HepG2 (cell line): ENCODE measurements at regions not wholly inside any gene's neighbourhood (a gene's known extent, or its start where the extent isn't known, plus 50 kb on each side); places are given as distances from the start of the nearest gene placed in this dataset.

Experiments
- ATAC-seq: fragments of 200-7000 bp; cut with Tn5 transposase; 3 replicates; pipeline ENCODE4 v1.9.1; 2020; ENCODE audit warnings: mild to moderate bottlenecking, moderate library complexity
- BruUV-seq: library from RNA; stranded (reverse); fragments of 400-500 nt; replicated peaks from 2 replicates; lab custom pipeline; 2021; lab: Mats Ljungman, UMichigan
- CTCF ChIA-PET: fragments of 300-600 bp; formaldehyde crosslinking; extraction: SDS; loops from one replicate; lab custom pipeline; 2021; ENCODE audit warnings: low total read pairs, inconsistent platforms, low intra/inter-chr PET ratio; lab: Yijun Ruan, JAX
- POLR2A ChIA-PET: fragments of 350-600 bp; sonication (Branson Sonifier 250); formaldehyde crosslinking; loops from one replicate; lab custom pipeline; 2020; ENCODE audit warnings: antibody characterized with exemption, inconsistent platforms; lab: Yijun Ruan, JAX
- DNase-seq: peaks from one replicate; pipeline ENCODE4 v3.0.0-alpha.2; 2015; ENCODE audit warnings: low spot score
- FAIRE-seq: peaks from 3 replicates; lab custom pipeline; 2011; peaks lifted over from hg19 to GRCh38; lab: Jason Lieb, UNC
- H2AFZ ChIP-seq: one replicate; pipeline ENCODE4 v1.6.1; 2011; ENCODE audit warnings: low read length, inconsistent platforms
- H3K27ac ChIP-seq: fragments of 300-600 bp; 3 replicates; pipeline ENCODE4 v1.8.0; 2011; ENCODE audit warnings: mixed run types, mild to moderate bottlenecking, mixed read lengths, low read length, inconsistent platforms; ENCODE audit not compliant: insufficient read depth; ENCODE audit errors: extremely low read length
- H3K27me3 ChIP-seq, 2 experiments: fragments of 200-600 bp in 1 of 2; 2 replicates in 1 of 2; 3 replicates in 1 of 2; pipeline versions ENCODE4 v1.6.0 to v1.8.0; 2011; ENCODE audit warnings: low read length in 2 of 2, mild to moderate bottlenecking in 2 of 2, moderate library complexity in 2 of 2, inconsistent platforms in 1 of 2; ENCODE audit not compliant: insufficient read depth in 2 of 2, control insufficient read depth in 1 of 2
- H3K36me3 ChIP-seq, 2 experiments: fragments of 200-600 bp in 1 of 2; replicated peaks in 1 of 2; 2 replicates in 1 of 2; 3 replicates in 1 of 2; pipeline versions ENCODE4 v1.5.1 to v1.8.0; 2011; ENCODE audit warnings: low read length in 2 of 2, inconsistent platforms in 1 of 2; ENCODE audit not compliant: insufficient read depth in 2 of 2, control insufficient read depth in 1 of 2
- H3K4me1 ChIP-seq: 2 replicates; pipeline ENCODE4 v1.5.1; 2012; ENCODE audit warnings: low read length, inconsistent platforms; ENCODE audit not compliant: insufficient read depth
- H3K4me2 ChIP-seq: 2 replicates; pipeline ENCODE4 v1.6.0; 2011; ENCODE audit warnings: low read depth, low read length, inconsistent platforms
- H3K4me3 ChIP-seq, 3 experiments: fragments of 200-600 bp in 1 of 3; sonication (generic), shearing (Covaris generic) in 1 of 3; replicated peaks in 1 of 3; 2 replicates each; pipeline ENCODE4 v1.5.1; 2011 to 2016; ENCODE audit warnings: low read length in 3 of 3, inconsistent platforms in 2 of 3, low read depth in 2 of 3, mild to moderate bottlenecking in 2 of 3, control low read depth in 1 of 3, mixed read lengths in 1 of 3; ENCODE audit not compliant: insufficient read depth in 1 of 3
- H3K79me2 ChIP-seq: one replicate; pipeline ENCODE4 v1.6.1; 2011; ENCODE audit warnings: low read length, inconsistent platforms; ENCODE audit not compliant: insufficient read depth
- H3K9ac ChIP-seq: 2 replicates; pipeline ENCODE4 v1.6.0; 2011; ENCODE audit warnings: mild to moderate bottlenecking, low read depth, low read length, inconsistent platforms; ENCODE audit not compliant: insufficient read depth
- H3K9me3 ChIP-seq: 2 replicates; pipeline ENCODE4 v1.5.1; 2012; ENCODE audit warnings: mild to moderate bottlenecking, low read length
- H4K20me1 ChIP-seq: 2 replicates; pipeline ENCODE4 v1.6.0; 2011; ENCODE audit warnings: inconsistent platforms, mild to moderate bottlenecking, low read length, moderate library complexity; ENCODE audit not compliant: insufficient read depth
- NR2F6 ChIP-seq, 2 experiments: IDR thresholded peaks; 2 replicates each; pipeline ENCODE4 v1.6.1; 2016; ENCODE audit warnings: antibody characterized with exemption in 1 of 2, mild to moderate bottlenecking in 1 of 2
- TBX2 ChIP-seq: sonication (generic); formaldehyde crosslinking; IDR thresholded peaks from 2 replicates; pipeline ENCODE4 v1.5.0; 2020; ENCODE audit warnings: missing genetic modification reagents, mild to moderate bottlenecking, borderline replicate concordance
- ZBTB21 ChIP-seq: sonication (generic); formaldehyde crosslinking; IDR thresholded peaks from 2 replicates; pipeline ENCODE4 v1.4.0; 2020; ENCODE audit warnings: missing genetic modification reagents
- ZNF160 ChIP-seq: sonication (generic); formaldehyde crosslinking; IDR thresholded peaks from 2 replicates; pipeline ENCODE4 v1.8.0; 2022; ENCODE audit warnings: mild to moderate bottlenecking, inconsistent platforms, missing genetic modification reagents
- ZNF296 ChIP-seq: sonication (generic); formaldehyde crosslinking; conservative IDR thresholded peaks from 2 replicates; pipeline ENCODE4 v1.5.0; 2020; ENCODE audit warnings: mild to moderate bottlenecking, missing genetic modification reagents
- ZNF589 ChIP-seq: sonication (generic); formaldehyde crosslinking; conservative IDR thresholded peaks from 2 replicates; pipeline ENCODE4 v1.8.0; 2022; ENCODE audit warnings: mild to moderate bottlenecking, moderate library complexity, missing genetic modification reagents
- ZNF766 ChIP-seq: sonication (generic); formaldehyde crosslinking; IDR thresholded peaks from 2 replicates; pipeline ENCODE4 v1.5.0; 2020; ENCODE audit warnings: missing genetic modification reagents, borderline replicate concordance
- ZNF780A ChIP-seq: sonication (generic); formaldehyde crosslinking; IDR thresholded peaks from 2 replicates; pipeline ENCODE4 v1.8.0; 2022; ENCODE audit warnings: mild to moderate bottlenecking, missing genetic modification reagents, moderate library complexity
- WGBS: methylation state at CpG from one replicate; pipeline ENCODE4 v1.1.6; 2017; ENCODE audit warnings: low lambda C conversion rate; 5-methylcytosine and 5-hydroxymethylcytosine counted together
- in situ Hi-C: cut with HindIII; loops from 2 replicates; pipeline ENCODE4 v1.10.0; 2017; ENCODE audit warnings: low pct_unique_long_range_greater_than_20kb; ENCODE audit not compliant: extremely low pct_ligation_motif_present
- intact Hi-C: fragments of 100-400 bp; cut with micrococcal nuclease; formaldehyde crosslinking; loops from one replicate; pipeline ENCODE4 v1.10.0; 2022; ENCODE audit not compliant: unreplicated experiment
- TF ChIP-seq, protein P1 (sequence below): IDR thresholded peaks from 2 replicates; pipeline ENCODE4 v1.6.1; 2016; ENCODE audit warnings: low read depth, control low read depth
- TF ChIP-seq, protein P2 (sequence below): sonication (generic); formaldehyde crosslinking; IDR thresholded peaks from 2 replicates; pipeline ENCODE4 v1.5.0; 2020; ENCODE audit warnings: missing genetic modification reagents

DNA sequence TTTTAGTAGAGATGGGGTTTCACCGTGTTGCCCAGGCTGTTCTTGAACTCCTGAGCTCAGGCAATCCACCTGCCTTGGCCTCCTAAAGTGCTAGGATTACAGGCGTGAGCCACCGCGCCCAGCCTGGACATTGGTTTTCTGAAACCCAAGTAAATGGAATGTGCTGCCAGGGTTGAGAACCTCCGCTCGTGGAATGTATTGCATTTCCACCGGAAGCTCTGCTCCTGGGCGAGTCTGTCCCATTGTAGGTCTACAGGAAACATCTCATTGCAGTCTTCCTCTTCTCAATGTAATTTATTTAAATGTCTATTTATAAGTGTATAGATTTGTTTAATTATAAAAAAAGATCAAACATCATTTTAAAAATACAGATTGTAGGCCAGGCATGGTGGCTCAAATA, 57.4 kb upstream of the HAPSTR1 start:
- CTCF ChIA-PET: interaction anchor here (1.1 to 1.4 kb wide), 2 partner anchors 26 to 129 kb away, joined by 5 to 10 read pairs; no protein-coding TSS in a partner anchor
- TF ChIP-seq ZNF160 (CRISPR knock-in tag): no peak
- no peak for TF ChIP-seq NR2F6 (IDR thresholded peaks at IDR 0.05)
- no peak for TF ChIP-seq NR2F6 (CRISPR knock-in tag; IDR thresholded peaks at IDR 0.05)
- TF ChIP-seq, protein P1, sequence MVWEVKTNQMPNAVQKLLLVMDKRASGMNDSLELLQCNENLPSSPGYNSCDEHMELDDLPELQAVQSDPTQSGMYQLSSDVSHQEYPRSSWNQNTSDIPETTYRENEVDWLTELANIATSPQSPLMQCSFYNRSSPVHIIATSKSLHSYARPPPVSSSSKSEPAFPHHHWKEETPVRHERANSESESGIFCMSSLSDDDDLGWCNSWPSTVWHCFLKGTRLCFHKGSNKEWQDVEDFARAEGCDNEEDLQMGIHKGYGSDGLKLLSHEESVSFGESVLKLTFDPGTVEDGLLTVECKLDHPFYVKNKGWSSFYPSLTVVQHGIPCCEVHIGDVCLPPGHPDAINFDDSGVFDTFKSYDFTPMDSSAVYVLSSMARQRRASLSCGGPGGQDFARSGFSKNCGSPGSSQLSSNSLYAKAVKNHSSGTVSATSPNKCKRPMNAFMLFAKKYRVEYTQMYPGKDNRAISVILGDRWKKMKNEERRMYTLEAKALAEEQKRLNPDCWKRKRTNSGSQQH (CRISPR knock-in tag): no peak
- no peak for TF ChIP-seq ZNF766 (CRISPR knock-in tag)
- TF ChIP-seq ZNF296 (CRISPR knock-in tag): no peak
- TF ChIP-seq ZBTB21 (CRISPR knock-in tag): no peak
- TF ChIP-seq ZNF589 (CRISPR knock-in tag): no peak
- TF ChIP-seq, protein P2, sequence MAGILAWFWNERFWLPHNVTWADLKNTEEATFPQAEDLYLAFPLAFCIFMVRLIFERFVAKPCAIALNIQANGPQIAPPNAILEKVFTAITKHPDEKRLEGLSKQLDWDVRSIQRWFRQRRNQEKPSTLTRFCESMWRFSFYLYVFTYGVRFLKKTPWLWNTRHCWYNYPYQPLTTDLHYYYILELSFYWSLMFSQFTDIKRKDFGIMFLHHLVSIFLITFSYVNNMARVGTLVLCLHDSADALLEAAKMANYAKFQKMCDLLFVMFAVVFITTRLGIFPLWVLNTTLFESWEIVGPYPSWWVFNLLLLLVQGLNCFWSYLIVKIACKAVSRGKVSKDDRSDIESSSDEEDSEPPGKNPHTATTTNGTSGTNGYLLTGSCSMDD: no peak
- TF ChIP-seq ZNF780A (CRISPR knock-in tag): no peak
- no peak for TF ChIP-seq TBX2 (CRISPR knock-in tag)
- no peak for FAIRE-seq
- Histone ChIP-seq H3K9ac (no peak overlapping the region), H3K27me3 (peaks cover 0 to 6% of the 10 kb centered on the region in 2 experiments; a peak in 2 of 5 replicates), H2AFZ (no peak overlapping the region), H3K4me1 (no peaks in the 10 kb centered on the region), H3K79me2 (no peaks in the 10 kb centered on the region), H3K4me2 (no peak overlapping the region), H3K4me3 (no peak overlapping the region), H3K27ac (no peak overlapping the region), H3K36me3 (no peaks in the 10 kb centered on the region), H4K20me1 (no peaks in the 10 kb centered on the region), H3K9me3 (no peaks in the 10 kb centered on the region)
- no peak for ATAC-seq
- BruUV-seq: no TSS peak
- in situ Hi-C loops: no loop called here
- WGBS: 56% methylated on average over 8 of the region's 8 CpGs
- POLR2A ChIA-PET: interaction anchor here (2.0 kb wide), 1 partner anchor 57 kb away, joined by 7 read pairs; the partner anchor contains the start of gene HAPSTR1
- intact Hi-C loops: no loop called here
- no peak for DNase-seq
